ENCODE measurements at regions not wholly inside any gene's neighbourhood (a gene's known extent, or its start where the extent isn't known, plus 50 kb on each side); places are given as distances from the start of the nearest gene placed in this dataset.

GRCh38 chrX:73767017-73767416, 85.5 kb downstream of the XIST start:
- no peak for TF ChIP-seq SREBF2 (IDR thresholded peaks at IDR 0.05; ENCODE audit: low read length)
- TF ChIP-seq TAF1 (IDR thresholded peaks at IDR 0.05; ENCODE audit: borderline replicate concordance, low read depth, low read length): no peak
- no peak for TF ChIP-seq GABPA (IDR thresholded peaks at IDR 0.05; ENCODE audit: low read depth)
- TF ChIP-seq ATF3 (IDR thresholded peaks at IDR 0.05; ENCODE audit: borderline replicate concordance, extremely low read depth, low read depth, low read length): no peak
